NCI-H2196 treated with DMSO at 0.1 percent for 48 hours (cell line): ENCODE measurements at regions not wholly inside any gene's neighbourhood (a gene's known extent, or its start where the extent isn't known, plus 50 kb on each side); places are given as distances from the start of the nearest gene placed in this dataset.
"Not testable (repeated sequence)": the region's sequence is repeated elsewhere in the genome, so short reads cannot be mapped to it uniquely, and the experiment has no call there.

ENCODE experiments used
- DNase-seq: peaks from one replicate; lab custom pipeline; 2025; ENCODE audit not compliant: unreplicated experiment; lab: John Stamatoyannopoulos, UW

DNA sequence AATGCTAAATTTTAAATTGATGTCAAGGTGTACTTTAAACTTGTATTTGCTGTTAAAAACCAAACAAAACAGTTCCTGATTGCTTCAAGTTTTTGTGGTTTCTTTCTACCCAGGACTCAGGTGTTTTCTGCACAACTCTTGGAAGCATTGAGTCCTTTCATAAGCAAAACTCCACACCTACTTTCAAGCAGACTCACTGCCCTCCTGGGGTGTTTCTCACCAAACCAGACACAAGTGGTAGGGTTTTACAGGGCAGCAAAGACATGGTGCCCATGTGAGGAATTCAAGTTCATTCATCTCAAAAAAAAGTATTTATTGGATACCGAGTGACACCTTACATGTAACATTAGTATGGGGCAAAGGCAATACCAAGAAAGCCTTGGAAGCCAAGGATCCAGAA is 146.7 kb upstream of the BNIP2 start:
- DNase-seq = no peak

DNA sequence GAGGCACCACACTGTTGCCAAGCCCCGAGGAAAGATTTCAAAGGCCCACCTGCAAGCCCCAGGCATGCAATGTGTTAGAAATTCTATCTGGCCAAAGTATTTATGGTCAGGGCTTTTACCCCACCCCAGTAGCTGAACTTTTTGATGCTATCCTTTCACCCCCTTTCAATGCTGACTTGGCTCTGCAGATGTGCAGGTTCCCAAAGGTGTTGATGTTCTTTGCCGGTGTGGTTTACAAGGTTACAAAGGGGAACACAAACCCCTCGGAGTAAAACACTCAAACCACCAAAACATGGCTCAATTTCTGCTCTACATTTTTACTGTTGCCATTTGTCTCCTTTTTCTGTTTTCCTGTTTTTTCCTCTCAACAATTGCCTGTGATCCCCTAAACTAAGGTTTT is 145.4 kb upstream of the BNIP2 start:
- no peak for DNase-seq

DNA sequence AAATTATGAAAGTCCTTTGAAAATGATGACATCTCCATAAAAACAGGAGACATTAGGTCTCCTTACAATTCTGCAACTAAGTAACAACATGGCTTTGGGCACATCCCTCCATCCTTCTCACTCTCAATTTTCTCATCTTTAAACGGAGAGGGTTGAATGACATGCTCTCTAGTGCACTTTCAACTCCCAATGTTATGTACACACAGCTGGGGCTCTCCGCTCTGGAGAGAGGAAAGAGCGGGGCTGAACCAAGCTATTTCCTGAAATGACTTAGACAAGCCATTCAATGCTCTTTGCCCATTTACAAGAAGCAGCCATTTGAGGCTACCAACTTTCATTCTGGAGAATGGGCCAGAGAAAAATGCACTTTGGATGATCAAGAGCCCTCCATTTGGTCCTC is 144.2 kb upstream of the BNIP2 start:
- no peak for DNase-seq

DNA sequence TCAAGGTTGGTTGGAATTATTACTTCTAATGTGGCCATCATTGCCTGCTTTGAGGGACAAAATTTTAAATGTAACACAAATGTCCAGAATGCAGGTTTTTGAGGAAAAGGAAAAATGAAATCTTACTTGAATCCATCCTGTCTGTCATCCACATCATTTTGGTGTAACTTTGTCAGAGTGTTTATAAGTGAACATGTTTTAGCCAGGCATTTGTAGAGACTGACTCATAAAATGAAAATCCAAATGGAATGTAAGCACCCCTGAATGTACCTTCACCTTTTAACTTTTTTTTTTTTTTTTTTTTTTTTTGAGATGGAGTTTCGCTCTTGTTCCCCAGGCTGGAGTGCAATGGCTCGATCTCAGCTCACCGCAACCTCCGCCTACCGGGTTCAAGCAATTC is 141.8 kb upstream of the BNIP2 start:
- DNase-seq = no peak

DNA sequence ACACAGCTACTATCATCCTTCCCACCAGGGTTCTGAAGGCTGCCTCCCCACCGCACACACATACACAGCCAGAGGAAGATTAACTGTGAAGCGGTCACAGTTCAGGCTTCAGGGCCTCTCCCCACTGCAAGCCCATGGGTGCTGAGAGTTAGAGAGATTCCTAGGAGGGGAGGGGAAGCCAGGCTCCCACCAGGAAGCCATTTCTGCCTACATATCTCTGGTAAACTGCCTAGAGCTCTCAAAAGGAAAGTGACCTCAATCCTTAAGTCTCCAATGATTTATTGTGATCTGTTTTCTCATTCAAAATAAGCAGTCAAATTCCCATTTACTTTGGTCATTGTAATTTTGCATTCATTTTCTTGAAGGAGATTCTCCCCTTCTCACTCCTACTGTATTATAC is 141.0 kb upstream of the BNIP2 start:
- DNase-seq = no peak

DNA sequence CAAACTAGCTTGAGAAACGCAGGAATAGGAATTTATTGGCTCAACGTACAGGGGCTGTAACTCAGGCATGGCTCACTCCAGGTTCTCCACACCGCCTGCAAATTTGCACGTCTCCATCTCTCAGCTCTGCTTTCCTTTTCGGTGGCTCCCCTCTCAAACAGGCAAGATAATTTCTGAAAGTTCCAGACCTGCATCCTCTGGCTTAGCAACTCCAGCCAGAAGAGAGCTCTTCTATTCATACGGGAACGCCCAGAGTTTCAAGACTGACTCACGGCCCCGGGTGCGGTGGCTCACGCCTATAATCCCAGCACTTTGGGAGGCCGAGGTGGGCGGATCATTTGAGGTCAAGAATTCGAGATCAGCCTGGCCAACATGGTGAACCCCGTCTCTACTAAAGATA is 139.7 kb upstream of the BNIP2 start:
- no peak for DNase-seq

DNA sequence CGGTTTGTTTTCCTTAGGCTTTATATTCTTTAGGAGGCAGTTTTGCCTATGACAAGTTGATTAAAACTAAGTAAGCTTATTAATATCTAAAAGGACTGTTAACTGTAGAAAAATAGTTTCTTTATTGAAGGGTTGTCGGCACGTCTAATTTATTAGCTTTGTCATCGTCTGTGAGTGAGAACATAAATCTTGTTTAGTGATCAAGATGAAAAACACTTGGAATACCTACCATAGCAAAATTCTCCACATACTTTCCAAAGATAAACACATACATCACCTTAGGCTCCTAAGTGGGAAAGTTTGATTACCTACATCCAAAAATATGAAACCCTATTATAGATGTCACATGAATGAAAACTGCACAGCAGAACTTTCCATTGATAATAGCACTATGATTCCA is 139.1 kb upstream of the BNIP2 start:
- no peak for DNase-seq

DNA sequence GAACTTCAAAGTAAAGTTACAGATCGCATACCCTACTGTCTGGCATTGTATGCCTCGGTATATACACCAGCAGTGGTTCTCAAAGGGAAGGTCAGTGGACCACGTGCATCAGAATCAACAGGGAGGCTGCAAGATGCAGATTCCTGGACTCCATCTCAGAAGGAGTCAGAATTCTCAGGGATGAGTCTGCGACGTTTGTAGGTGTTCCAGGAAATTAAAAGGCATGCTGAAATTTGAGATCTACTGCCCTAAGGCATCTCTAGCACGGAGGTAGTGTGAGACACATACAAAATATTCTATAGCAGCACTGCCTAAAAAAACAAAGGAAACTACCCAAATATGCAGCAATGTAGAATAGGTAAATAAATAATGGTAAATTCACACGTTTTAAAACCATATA is 136.8 kb upstream of the BNIP2 start:
- DNase-seq = no peak

DNA sequence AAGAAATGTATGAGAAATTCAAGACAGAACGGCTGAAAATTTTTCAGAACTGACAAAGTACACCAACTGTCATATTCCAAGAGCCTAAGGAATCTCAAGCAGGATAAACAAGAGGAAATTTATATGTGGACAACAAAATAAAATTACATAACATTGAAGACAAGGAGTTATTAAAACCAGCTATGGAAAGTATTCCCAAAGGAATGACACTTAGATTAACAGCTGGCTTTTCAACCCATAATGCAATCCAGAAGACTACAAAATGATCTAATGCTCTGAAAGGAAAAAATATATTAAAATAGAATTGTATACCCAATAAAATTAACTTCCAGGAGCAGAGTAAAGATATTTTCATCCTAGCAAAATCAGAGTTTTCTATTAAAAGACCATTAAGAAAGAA is 132.2 kb upstream of the BNIP2 start:
- no peak for DNase-seq

DNA sequence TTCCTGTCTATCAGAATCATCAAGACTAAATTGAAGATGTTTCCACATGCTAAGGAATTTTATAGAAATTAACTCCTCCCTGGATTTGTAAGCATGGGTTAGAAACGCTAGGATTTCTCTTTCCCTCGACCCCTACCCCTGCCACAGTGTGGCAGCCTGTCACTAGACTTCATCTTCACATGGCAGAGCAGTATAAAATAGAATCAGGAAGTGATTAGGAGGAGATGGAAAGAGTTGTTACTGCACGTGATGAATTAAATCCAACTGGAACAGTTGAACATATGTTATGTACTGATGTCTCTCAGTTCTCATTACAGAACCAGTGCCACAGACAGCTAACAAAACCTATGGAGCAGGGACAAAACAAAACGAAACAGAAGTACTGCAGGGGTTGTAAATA is 130.0 kb upstream of the BNIP2 start:
- DNase-seq = no peak

DNA sequence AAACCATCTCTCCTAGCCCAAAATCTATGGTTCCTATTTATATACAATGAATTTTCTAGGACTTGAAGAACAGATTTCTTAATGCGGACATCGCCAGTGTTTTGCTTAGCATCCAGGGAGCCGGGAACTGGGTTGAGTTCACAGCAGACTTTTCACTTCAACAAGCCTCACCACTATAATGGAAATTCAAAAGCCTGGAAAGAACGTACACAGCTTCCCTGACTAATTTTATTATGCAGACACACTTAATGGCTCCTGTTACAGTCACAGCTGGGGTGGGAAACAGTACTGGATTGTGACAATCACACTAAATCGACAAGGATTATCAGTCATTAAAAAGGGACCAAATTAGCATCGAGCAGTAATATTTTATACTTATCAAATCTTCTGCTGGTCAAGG is 129.2 kb upstream of the BNIP2 start:
- DNase-seq = no peak

DNA sequence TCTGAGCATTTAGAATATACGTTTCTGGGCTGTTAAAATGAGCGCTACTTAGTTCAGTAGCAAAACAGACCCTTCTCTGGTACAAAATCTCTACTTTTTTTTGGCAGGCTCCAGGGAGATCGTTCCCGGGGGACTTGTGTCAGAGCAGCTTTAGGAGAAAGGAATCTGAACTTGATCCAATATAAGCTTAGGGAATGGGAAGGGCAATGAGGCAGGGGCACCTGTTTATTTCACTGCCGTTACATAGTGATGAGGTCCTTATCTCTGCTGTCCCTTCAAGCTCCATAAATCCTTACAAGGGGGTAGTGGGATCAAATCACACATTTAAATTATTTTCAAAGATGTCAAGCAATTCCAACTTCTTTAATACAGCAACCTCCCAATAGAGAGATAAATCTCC is 128.7 kb upstream of the BNIP2 start:
- DNase-seq = no peak

DNA sequence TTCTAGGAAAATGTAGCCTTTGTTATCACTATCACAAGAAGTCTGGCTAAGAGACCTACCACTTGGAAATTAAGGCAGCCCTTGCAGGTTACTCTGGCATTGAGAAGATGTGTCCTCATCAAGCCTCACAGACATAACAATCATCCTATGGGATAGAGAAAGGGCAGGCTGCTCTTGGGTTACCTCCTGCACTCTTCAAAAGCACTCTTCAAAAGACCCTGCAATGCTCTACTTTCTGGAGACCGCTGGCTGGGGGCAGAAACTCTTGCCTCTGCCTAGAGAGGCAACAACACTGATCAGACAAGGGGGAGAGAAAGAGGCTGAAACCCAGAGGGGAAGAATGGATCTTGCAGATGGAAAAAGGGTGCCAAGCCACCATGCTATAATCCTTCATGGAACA is 127.9 kb upstream of the BNIP2 start:
- DNase-seq = no peak

DNA sequence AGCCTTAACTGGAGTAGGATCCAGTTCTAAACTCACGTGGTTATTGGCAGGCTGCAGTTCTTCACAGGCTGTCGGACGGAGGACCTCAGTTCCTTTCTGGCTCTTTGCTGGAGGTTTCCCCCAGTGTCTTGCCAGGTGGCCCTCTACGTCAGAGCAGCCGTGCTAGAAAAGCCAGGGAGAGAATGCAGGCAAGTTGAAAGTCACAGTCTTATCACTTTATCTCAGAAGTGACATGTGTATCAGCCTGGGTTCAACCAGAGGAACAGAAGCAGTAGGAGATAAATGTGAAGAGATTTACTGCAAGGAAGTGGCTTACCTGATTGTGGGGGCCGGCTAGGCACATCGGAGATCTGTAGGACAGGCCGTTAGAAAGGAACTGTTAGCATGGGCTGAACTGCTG is 125.3 kb upstream of the BNIP2 start:
- no peak for DNase-seq

DNA sequence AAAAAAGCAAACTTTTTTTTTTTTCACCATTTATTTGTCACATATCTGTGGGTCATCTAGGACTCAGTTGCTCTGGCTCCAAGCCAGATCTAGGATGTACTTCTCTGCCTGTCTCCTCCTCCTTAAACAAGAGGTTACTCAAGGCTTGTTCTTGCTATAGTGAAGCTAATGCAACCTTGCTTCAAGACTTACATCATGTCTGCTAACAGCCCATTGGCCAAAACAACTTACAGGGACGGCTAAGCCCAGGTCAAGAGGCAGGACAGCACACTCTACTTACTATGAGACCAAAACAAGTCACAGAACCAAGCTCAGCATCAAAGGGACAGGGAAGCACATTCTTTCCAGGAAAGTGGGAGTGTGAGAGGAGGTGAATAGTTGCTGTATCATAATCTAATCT is 123.8 kb upstream of the BNIP2 start:
- DNase-seq = no peak

DNA sequence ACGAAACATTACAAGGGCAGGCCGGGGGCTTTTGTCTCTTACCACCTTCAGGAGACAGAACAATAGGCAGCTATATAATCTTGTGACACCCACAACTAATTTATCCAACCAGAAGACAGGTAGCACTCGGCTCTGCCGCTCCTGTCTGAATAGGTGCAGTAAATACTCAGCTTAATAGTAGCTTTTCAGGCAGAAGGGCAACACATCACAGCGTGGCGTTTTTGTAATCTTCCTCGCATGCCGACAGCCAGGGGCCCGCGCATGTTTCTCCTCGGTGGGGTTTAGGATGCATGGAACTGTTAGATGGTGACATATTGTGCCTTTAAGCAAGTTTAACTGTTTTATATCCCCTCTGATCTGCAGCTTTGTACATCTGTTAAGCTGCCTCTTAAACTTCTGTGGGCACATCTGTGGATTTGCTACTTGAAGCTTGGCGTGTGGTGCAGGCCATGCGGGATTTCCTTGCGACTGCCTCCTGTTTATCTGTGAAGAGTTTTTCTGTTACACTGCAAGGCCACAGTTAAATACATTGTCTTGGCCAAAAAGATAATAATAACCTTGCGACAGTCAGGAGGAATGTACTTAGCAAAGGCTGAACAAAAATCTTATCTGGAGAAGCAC is 123.2 kb upstream of the BNIP2 start:
- DNase-seq = no peak

DNA sequence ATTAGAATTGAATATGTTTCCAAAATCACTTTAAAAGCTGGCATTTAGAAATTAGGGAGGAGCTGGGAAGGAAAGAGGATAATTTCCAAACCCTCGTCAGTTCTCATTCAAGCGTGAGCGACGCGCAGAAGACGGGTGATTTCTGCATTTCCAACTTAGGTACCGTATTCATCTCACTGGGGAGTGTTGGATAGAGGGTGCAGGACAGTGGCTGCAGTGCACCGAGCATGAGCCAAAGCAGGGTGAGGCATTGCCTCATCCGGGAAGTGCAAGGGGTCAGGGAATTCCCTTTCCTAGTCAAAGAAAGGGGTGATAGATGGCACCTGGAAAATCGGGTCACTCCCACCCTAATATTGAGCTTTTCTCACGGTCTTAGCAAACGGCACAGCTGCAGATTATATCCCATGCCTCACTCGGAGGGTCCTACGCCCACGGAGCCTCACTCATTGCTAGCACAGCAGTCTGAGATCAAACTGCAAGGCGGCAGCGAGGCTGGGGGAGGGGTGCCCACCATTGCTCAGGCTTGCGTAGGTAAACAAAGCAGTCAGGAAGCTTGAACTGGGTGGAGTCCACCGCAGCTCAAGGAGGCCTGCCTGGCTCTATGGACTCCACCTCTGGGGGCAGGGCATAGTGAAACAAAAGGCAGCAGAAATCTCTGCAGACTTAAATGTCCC is 114.3 kb upstream of the BNIP2 start:
- DNase-seq = not testable (repeated sequence)

DNA sequence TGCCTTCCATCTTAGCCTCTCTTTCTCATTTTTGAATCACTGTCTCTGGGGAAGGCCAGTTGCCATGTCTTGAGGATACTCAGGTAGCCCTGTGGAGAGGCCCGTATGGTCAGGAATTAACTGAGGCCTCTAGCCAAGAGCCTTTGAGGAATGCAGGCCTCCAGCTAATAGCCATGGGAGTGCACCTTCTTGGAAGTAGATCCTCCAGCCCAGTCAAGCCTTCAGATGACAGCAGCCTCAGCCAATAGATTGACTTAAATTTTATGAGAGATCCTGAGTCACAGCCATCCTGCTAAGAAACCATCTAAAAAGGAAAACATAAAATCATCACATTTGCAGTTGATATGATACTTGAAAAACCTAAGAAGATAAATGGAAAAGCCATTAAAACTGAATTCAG is 112.5 kb upstream of the BNIP2 start:
- no peak for DNase-seq

DNA sequence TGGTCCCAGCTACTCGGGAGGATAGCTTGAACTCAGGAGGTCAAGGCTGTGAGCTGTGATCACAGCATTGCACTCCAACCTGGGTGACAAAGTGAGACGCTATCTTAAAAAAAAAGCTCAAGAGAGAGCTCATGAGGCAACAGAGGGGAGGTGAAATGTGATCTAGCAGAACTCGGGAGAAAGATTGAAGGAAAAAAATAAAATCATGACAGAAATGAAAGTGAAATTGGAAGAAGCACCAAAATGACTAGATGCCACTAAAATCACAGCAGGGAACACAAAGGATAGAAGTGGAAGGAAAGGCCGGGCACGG is 109.4 kb upstream of the BNIP2 start:
- no peak for DNase-seq

DNA sequence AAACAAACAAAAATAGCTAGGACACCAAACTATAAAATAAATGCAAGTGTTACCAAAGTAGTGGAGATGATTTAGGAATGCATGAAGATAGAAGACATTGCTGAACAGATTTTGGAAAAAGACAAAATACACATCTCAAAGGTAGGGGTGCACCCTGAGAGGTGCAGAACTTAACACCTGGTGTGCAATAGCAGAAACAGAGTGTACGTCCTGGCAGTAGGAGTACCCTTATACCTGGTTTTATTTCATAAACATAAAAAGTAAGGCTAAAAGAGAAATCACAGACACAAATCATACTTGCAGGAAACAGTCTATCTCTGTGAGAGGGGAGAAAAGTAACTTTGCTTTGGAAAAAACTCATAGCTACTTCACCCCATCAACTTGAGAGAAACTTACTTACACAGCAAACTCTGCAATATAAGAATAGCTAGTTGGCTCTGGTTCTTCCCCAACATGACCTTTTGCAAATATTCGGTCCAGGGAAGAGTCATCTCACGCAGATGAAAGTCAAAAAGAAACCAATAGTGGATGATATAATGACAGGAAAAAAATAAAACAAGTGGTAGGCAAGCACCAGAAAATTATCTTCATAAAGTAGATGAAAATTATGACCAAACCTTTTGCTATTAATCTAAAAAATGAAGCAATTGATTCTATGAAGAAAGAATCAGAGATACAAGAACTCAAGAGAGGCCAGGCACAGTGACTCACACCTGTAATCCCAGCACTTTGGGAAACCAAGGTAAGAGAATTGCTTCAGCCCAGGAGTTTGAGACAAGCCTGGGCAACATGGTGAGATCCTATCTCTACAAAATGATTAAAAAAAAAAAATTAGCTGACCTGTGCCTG is 108.9 kb upstream of the BNIP2 start:
- DNase-seq = no peak

DNA sequence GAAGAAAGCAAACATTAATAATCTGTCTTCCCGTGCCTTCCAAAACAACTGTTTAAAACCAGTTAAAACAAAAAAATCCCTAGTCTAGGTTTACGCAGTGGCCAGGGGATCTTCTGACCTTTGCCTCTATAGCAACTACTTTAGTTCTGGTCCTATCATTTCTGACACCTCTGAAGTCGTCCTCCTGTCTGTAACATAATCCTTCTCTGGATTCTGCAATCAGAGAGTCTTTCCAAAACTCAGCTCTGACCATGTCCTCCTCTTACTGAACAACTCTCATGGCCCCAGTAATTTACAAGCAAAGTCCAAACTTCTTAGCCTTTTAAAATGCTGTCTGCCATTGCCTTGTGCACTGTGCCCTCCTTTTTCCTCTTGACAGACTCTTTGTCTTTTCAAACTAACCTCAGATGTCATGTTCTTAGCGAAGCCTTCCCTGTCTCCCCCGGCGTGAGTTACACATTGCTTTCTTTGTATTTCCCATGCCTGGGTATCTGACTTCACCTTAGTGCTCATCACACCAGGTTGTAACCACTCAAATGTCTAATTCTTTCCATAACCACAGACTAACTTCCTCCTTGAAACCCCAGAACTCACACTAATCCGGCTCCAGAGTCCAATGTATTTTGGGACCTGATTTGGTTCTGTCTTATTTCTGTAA is 105.2 kb upstream of the BNIP2 start:
- DNase-seq = no peak

DNA sequence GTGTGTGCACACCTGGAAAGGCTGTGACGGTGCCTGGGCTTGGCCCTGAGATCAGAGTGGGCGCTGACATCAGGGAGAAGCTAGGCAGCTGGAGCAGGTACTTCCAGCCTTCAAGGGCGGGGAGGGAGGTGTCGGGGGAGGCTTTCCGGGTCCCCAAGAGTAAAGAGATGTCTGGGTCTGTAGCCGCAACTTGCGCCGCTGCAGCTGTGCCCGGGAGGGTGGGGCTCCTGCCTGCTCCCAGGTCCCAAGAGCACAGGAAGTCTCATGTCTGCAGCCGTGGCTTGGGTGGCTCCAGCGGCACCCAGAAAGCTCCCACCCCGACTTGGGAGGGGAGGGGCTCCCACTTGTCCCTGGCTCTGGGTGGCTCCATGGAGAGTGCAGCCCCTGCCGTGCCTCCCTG is 103.2 kb upstream of the BNIP2 start:
- DNase-seq = no peak
